HUDEP-2 (cell line): ENCODE measurements at regions not wholly inside any gene's neighbourhood (a gene's known extent, or its start where the extent isn't known, plus 50 kb on each side); places are given as distances from the start of the nearest gene placed in this dataset.
"Not testable (repeated sequence)": the region's sequence is repeated elsewhere in the genome, so short reads cannot be mapped to it uniquely, and the experiment has no call there.

Experiments used
- DNase-seq, 76 experiments: peaks; one replicate each; lab custom pipeline; 2025; ENCODE audit not compliant: unreplicated experiment in 76 of 76; lab: John Stamatoyannopoulos, UW

DNA sequence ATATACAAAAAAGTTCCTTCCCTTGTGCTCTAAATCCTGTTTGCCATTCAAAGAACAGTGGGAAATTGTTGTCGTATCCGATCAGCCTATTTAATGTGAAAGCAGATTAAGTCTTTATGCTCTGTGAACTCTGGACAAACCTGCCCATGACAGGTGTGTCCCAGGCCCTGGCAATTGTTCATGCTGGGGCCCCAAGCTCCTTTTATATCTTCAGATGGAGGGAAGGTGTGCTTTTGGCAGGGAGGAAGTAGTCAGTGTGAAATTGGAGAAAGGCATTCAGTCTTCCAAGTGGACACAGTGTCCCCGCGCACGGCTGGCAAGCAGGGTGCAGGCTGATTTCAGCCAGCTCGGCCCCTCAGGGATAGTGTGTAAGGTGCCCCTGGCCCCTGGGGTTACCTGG, 135.1 kb upstream of the F3 start:
- DNase-seq = no peak

DNA sequence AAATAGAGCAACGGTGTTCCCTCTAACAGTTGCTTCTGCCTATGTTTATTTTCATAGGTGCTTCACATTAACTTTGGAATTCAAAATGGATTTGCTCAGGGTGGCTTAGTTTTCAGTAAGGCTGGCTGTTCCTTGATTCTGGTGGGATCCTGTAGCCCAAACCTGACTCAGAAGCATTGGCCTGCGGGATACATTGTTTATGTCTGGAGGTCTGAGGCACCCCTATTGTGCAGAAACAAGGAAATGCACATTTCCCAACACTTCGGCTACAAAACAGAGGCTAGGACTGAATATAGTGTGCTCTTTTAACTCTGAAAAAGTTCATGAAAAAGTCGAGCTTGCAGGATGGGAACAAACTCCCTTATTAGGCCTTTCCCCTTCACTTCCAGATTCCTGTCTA, 133.8 kb upstream of the F3 start:
- DNase-seq = no peak

DNA sequence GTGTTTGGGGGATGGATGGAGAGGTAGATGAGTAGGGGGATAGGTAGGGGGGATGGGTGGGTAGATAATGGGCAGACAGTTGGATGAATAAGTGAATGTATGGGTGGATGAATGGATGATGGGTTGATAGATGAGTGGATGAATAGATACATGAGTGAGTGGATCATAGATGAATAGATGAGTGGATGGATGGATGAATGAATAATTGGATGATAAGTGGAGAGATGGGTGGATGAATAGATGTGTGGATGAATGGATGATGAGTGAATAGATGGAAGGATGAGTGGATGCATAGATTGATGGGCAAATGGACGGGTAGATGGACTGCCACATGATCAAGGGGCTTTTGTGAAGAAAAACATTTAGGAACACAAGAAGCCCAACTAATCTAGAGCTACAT, 133.3 kb upstream of the F3 start:
- no peak for DNase-seq

DNA sequence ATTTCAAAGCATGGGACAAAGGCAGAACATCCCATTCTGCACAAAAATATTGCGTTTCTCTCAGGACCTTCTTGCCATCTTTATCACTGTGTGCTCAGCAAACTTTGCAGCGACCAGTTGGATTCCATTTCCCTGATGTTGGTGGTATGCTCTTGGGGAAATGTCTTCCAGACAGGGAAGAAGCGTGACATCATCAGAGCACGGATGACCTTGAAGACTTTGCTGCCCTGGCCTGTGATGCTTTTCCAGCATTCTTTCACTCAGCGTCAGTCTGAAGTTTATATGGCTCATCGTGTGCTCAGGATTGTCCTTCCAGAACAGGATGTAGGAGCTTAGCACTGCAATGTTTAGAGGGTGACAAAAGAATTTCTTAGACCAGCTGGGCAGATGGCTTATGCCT, 131.4 kb upstream of the F3 start:
- DNase-seq = no peak

DNA sequence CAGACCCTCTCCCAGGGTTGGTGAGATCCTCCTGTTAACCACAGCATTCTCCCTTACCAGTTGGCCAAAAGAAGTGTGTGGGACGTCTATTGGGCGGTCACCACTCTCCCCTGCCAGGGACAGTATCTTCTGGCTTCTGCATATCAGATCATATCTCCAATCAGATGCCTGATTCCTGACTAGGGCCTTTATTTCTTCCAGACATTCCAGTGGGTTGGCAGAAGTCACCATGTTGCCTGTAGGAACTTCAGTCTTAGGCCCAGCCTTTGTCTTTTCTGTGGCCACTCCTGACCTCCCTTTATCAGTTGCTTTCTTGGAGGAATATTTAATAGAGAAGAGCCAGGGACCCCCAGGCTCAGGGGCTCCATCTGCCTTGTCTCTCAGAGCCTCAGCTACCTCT, 130.4 kb upstream of the F3 start:
- DNase-seq = no peak

DNA sequence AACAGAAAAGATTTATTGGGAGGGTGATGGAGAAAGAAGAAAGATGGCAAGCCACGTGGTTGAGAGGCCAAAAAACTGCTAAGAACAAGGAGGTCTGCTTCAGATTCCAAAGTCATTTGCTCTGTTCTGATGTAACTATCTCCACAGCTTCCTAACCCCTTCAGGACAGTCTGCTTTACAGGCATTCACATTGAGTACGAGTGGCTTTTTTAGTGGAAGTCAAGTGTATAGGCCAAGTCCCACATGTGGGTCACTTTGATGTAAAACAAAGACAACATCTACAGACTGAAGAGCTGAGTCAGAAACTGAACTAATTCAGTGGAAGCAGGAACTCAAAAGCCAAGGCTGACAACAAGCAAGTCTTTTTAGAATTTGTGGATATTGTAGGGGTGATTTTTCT, 128.7 kb upstream of the F3 start:
- DNase-seq = no peak

DNA sequence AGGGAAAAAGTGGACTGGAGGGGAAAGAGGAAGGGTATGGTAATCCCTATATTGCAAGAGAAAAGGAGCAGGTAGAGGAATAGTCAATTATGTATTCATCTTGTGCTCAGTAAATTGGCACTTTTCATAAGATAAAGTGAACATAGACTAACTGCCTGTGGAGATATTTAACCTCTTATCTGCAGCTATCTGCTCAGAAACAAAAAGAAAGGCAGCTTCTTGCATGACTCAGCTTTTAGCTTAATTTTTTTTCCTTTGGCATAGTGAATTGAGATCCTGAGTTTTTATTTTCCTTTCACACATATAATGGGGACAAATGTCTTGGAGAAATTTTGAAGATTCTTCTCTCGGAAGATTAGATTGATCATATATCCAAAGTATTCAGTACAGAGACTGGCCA, 127.6 kb upstream of the F3 start:
- DNase-seq = peak in 3 of 76 experiments; percentile 4 to 9 (median 6)

DNA sequence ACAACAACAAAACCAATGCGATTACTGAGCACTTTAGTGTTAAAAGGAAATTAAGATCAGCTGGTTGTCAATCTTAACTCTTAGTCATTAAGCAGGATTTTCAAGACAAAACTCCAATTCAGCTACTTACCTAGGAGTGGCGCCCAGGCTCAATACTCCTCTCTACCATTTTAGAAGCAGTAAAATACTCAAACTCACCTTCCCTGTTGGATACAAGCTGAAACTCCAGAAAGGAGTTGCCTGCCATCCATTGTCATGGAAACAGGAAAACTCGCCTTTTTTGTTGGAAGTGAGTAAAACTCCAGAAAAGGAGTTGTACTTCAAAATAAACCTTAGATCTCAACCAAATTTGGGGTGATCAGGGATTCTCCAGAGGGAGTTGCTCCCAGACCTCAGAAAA, 127.0 kb upstream of the F3 start:
- DNase-seq = no peak

DNA sequence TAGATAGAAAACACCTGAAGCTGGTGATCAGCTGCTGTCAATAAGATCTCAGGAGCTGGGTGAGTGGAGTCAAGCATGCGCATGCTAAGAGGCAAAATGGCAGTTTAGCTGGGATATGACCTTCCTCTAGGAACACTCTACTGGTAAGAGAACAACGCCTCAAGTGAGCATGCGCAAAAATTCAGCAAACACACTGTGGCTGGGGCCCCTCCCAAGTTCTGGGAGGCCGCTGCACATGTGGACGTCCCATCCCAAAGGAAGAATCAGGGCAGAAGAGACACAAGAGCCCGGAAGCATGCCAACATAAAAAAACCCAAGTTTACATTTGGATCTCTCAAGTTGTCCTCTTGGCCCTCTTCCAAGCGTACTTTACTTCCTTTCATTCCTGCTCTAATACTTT, 126.3 kb upstream of the F3 start:
- no peak for DNase-seq

DNA sequence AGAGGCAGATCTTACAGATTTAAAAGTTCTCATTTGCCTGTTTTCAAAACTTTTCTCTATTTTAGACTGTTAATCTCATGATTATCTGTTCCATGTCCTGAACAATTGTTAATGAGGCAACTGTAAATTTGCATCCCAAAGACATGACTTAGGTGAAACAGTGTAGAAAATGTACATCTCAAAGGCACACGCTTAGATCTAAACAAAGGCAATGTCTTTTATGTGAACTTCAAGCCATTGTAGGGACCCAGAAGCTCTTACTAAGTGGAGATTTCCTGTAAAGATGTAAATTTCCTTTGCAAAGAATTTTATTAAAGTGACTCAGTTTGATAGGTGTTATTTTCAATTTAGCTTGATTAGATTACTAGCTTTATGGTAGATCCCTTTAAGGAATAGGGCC, 125.2 kb upstream of the F3 start:
- DNase-seq = no peak

DNA sequence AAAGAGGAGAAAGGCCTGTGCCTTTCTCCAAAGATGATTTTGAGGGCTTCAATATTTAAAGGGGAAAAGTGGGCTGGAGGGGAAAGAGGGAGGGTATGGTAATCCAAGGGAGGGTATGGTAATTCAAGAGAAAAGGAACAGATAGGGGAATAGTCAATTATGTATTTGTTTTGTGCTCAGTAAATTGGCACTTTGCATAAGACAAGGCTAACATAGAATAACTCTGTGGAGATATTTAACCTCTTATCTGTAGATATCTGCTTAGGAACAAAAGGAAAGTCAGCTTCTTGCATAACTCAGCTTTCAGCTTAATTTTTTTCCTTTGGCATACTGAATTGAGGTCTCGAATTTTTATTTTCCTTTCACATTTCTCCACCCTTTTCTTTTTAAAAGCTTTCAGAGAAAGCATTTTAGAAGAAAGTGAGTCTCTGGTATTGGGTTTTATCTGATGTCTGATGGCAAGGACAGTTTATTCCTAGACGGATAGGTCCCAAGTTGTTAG, 119.9 kb upstream of the F3 start:
- DNase-seq = no peak

DNA sequence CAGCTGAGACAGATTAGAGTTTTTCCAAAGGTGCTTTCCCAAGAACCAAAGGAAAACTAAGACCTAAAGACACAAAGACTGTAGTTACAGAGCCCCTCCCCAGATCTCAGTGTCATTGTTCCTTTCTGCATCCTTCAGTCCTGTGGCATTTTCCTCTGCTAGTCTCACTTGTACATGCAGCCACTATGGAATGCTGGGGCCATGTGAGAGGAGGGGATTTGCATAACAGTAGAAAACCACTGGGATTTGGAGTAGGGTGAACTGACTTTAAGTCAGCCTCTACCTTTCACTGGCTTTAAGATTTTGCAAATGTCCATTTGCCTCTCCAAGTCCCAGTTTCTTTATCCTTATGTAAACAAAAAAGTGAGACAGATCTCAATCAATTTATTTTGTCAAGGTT, 119.4 kb upstream of the F3 start:
- no peak for DNase-seq

DNA sequence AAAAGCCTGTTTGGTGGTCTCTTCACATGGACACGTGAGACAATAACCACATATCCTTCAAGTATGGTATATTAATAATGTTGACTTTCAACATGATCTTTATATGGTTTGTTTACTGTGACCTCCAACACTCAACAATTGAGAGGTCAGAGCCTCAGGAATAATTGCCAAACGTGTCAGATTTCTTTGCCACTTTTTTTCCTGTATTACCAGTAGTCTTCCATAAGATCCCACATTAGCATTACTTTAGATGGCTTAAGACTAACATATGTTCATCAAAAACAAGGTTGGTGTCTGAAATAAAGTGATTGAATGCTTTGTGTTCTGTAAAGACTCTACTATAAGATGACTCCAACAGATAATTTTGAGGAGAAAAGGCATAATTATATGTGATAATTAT, 118.7 kb upstream of the F3 start:
- no peak for DNase-seq

DNA sequence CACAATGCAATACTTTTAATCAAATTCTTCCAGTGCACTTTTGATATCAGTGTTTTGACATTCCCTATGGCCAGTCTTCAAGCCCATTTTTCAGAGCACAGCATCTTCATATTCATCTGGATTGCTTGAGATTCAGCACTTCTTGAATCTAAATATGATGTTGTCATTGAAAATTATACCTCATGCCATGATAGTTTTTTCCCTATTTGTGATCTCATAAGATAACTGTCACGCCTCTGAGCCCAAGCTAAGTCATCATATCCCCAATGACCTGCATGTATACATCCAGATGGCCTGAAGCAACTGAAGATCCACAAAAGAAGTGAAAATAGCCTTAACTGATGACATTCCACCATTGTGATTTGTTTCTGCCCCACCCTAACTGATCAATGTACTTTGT, 117.6 kb upstream of the F3 start:
- DNase-seq = not testable (repeated sequence)

DNA sequence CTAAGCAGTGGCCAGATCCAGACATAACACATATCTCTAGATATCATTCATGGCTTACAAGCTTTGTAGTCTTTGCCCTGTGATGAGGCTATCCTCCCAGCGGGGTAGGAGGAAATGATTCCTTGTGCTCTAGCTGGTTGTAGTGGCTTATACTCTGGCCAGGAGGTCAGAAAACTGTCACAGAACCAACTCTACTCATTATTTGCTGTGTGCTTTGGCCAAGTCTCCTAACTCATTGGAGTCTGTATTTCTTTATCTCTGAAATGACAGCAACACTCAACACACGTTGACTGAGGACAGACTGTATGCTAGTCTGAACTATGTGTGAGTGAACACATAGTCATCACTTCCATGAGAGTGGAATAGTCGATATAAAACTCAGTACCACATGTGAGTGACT, 116.7 kb upstream of the F3 start:
- DNase-seq = no peak

DNA sequence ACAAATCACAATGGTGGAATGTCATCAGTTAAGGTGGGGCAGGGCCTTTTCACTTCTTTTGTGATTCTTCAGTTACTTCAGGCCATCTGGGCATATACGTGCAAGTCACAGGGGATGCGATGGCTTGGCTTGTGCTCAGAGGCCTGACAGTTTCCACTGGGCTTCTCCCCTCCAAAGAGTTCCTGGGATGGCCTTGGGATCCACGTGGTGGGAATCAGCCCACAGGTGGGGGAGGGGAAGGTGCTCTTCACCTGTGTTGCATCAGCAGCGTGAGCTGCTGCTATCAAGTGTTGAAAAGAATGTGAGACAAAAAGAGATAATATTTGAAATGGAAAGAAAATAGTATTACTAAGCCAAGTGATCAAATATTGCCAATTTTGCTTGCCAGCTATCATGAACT, 116.2 kb upstream of the F3 start:
- not testable (repeated sequence) for DNase-seq

DNA sequence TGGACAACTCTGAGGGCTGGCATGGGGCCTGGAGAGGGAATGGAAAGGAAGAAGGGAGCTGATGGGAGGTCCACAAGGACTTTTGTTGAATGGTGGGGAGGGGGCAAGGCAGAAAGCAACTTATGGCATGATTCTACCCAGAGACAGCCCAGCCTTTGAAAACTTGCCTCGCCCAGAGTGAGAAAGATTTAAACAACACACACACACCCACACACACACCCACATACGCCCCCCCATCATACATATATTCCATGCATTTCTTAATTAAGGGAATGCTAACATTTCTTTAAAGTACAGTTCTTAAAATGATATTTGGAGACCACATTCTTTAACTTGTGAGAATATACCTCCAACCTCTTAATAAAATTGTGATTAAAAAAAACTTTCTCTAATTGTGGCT, 115.4 kb upstream of the F3 start:
- DNase-seq = no peak

DNA sequence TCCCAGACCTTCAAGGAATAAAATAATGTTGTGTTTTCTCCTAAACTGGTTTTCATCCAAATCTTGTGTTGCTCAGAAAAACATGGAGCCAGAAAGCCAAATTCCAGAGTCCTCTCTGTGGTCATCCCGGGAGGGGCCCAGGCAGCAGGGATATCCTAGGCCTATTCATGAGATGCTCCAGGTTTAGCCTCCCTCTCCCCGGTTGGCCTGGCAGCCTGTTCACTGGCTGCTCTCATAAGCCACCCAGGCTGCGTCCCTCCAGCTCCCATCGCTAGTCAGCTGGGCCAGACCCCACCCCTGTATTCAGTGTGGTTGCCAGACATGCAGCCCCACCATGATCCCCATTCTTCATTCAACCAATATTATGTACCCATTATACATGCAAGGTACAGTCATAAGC, 113.4 kb upstream of the F3 start:
- DNase-seq = no peak

DNA sequence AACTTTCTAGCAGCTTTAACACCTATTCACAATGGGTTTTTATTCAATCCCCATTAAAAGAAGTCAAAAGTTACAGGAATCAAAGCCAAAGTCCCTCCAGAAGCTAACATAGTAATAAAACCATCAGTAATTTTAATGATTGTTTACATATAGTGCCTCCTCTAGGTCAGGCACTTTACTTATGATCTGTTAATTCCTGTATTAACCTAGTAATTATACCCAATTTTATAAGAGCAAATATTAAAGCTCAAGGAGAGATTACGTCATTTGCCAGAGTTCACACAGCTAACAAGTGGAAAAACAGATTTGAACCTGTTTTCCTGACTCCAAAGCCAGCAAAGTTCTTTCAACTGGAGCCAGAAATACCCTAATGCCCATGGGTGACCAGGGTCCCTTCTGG, 112.9 kb upstream of the F3 start:
- no peak for DNase-seq

DNA sequence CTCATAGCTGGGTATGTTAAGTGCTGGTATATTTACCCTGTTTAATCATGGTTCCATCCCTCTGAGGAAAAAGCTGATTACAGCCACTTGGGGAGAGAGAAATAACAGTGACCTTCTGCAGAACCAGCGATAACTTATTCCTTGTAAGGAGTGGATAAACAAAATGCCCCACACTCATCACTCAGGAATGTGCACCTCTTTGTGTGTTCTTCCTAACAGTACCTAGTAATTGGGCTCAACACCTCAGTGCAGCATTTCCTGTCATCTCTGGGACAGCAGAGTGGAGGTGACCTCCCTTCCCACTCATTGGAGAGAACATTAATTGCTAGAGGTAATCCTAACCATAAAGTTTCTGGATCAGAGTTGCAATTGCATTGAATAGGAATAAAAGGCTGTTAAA, 112.5 kb upstream of the F3 start:
- DNase-seq = no peak

DNA sequence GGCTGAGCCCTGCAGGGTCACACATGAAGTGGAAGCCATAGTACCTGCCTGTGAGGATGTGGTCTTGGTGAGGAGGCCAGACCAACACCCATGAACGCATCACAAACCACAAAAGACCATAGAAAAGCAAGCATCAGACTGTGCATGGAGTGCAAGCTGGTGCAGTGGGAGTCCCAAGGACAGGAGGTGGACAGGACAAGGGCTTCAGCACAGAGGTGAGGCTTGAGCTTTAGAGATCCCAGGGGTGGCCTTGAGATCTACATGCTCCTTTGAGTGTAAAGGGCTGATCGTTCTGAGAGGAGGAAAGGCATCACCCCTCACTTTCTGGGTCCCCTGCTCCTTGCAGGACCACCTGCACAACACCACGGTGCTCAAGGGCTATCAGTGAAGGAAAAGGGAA, 111.9 kb upstream of the F3 start:
- DNase-seq = no peak

DNA sequence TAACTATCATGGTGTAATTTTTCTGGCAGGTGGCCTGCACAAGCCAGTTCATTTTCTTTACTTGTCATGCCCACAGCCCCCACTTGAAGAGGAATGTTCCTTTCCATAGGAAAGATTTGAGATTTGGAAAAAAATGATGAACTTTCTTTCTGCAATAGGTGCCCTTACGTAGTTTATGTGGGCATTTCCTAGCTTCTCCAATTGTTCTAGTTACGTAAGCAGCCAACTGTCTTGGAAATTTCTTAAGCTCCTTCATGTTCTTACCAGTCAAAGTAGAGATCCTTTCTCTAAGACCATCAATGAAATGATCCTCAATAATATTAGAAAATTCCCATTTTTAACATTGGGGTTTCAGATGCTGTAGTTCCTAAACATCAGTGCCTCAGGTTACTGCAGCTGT, 109.5 kb upstream of the F3 start:
- no peak for DNase-seq

DNA sequence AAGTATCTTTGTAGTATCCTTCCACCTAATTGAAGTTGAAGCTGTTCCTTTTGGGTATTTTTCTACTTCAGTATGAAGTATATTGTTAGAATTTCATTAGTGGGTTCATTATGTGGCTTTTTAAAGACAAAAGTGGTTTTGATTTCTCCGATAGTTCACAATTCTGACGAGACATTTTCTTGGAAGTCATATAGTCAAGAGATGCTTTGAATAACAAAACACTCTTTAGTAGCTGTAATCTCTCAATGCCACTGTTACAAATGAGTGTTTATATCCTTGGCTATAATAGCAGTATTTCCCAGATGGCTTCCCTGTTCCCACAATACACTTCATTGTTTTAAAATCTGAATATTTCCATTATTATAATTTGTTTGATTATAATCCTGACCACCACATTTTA, 108.7 kb upstream of the F3 start:
- no peak for DNase-seq
